ENCODE measurements at regions not wholly inside any gene's neighbourhood (a gene's known extent, or its start where the extent isn't known, plus 50 kb on each side); places are given as distances from the start of the nearest gene placed in this dataset.

DNA sequence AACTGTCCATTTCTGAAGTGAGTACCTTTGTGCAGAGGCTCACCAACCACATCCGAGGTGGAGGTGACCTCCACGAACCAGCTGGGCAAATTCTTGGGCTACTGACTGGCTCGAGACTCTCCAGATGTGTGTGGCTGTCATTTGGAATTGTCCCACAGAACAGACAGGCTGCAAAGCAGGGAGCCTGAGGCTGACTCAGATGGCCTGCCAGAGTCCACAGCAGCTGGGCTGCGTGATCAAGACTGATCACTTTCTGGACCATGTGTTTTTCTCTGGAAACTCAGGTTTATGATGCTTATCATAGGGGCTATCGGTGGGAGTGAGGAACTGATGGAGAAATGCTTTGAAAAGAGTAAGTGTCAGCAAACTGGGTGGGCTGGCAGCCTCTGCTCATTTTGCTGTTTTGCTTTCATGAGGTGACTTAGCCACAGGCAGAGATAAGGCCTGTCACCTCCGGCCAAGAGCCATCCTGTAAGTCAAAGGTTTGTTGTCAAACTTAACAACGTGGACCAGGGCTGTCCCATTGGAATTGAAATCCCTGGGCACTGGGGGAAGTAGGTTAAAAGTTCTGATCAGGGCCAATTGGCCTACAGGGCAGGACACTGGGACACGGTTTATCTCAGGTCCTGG lies 120.4 kb downstream of the LIPG start:
- H3K4me3 ChIP-seq (ENCODE audit: low read length): no peak overlapping the region
- no peak for TF ChIP-seq EZH2phosphoT487 (IDR thresholded peaks at IDR 0.05; ENCODE audit: low read depth)
- TF ChIP-seq, protein P1, sequence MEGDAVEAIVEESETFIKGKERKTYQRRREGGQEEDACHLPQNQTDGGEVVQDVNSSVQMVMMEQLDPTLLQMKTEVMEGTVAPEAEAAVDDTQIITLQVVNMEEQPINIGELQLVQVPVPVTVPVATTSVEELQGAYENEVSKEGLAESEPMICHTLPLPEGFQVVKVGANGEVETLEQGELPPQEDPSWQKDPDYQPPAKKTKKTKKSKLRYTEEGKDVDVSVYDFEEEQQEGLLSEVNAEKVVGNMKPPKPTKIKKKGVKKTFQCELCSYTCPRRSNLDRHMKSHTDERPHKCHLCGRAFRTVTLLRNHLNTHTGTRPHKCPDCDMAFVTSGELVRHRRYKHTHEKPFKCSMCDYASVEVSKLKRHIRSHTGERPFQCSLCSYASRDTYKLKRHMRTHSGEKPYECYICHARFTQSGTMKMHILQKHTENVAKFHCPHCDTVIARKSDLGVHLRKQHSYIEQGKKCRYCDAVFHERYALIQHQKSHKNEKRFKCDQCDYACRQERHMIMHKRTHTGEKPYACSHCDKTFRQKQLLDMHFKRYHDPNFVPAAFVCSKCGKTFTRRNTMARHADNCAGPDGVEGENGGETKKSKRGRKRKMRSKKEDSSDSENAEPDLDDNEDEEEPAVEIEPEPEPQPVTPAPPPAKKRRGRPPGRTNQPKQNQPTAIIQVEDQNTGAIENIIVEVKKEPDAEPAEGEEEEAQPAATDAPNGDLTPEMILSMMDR (IDR thresholded peaks at IDR 0.05; ENCODE audit: low read depth, low read length): no peak
- no peak overlapping the region for H3K9ac ChIP-seq (ENCODE audit: low read length)
- H3K9me3 ChIP-seq (ENCODE audit: insufficient read depth, low read length): no peaks in the 10 kb centered on the region
- H3K36me3 ChIP-seq (replicated peaks; ENCODE audit: low read depth, low read length): no peaks in the 10 kb centered on the region
- peaks cover 7% of the 10 kb centered on the region; the same call in 1 of the 2 replicates for H3K27me3 ChIP-seq (ENCODE audit: low read depth, low read length)
- no peaks in the 10 kb centered on the region for H3K79me2 ChIP-seq (ENCODE audit: low read length)
- H4K20me1 ChIP-seq (ENCODE audit: insufficient read depth, low read length): no peaks in the 10 kb centered on the region
- H3K27ac ChIP-seq (ENCODE audit: low read length): no peak overlapping the region
- peaks cover 13% of the 10 kb centered on the region for H3K4me1 ChIP-seq (ENCODE audit: low read length)
- H3K4me2 ChIP-seq (ENCODE audit: low read length): no peak overlapping the region
- H2AFZ ChIP-seq (ENCODE audit: low read depth, low read length): no peak overlapping the region

DNA sequence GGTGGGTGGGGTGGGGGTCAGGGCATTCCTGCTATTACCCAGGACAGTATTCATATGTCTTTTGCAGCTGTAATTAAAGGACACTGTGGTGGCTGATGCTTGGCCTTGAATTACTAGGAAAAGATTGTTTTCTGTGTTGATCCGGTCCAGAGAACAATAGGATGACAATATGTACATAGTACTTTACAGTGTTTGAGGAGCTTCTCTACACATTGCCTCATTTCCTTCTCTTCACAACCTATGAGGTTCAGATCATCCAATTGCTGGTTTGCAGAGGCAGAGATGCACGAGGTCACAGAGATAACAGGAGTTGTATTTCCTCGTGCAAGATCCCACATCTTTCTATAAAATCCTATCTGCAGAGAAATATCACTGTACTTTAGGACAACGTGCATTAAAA lies 119.5 kb downstream of the LIPG start:
- H3K4me3 ChIP-seq (ENCODE audit: low read length): no peak overlapping the region

DNA sequence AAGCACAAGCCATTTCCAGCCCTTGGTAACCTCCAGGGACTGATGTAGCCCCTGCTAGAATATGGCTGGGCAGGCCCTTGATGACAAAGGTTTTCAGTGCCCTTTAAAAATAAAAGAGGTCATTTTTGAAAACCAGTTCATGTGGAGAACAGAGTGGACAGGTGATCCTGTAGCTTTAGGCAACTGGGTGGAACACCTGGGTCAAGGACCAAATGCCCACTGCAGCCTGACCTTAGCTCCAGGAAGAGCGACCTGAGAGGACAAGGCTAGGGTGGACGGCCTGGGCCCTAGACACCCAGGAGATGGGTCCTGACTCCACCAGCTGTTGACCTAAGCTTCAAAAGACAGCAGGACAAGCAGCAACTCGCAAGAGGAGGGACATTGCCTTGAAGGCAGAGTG lies 116.6 kb downstream of the LIPG start:
- H3K4me1 ChIP-seq (ENCODE audit: low read length): peaks cover 22% of the 10 kb centered on the region
- H3K36me3 ChIP-seq (replicated peaks; ENCODE audit: low read depth, low read length): no peaks in the 10 kb centered on the region
- H3K4me3 ChIP-seq (ENCODE audit: low read length): no peak overlapping the region
- TF ChIP-seq EZH2phosphoT487 (IDR thresholded peaks at IDR 0.05; ENCODE audit: low read depth): no peak
- TF ChIP-seq, protein P1 (IDR thresholded peaks at IDR 0.05; ENCODE audit: low read depth, low read length): no peak
- H4K20me1 ChIP-seq (ENCODE audit: insufficient read depth, low read length): no peaks in the 10 kb centered on the region
- no peak overlapping the region for H3K9ac ChIP-seq (ENCODE audit: low read length)
- H3K27me3 ChIP-seq (ENCODE audit: low read depth, low read length): peaks cover 17% of the 10 kb centered on the region
- peak overlapping the region; percentile 31; the same call in 1 of the 2 replicates for H3K4me2 ChIP-seq (ENCODE audit: low read length)
- no peaks in the 10 kb centered on the region for H3K79me2 ChIP-seq (ENCODE audit: low read length)
- no peak overlapping the region for H3K27ac ChIP-seq (ENCODE audit: low read length)
- H2AFZ ChIP-seq (ENCODE audit: low read depth, low read length): peak overlapping the region; percentile 63
- H3K9me3 ChIP-seq (ENCODE audit: insufficient read depth, low read length): no peaks in the 10 kb centered on the region

More for the DNA sequence above, 119.5 kb downstream of the LIPG start:
- no peak overlapping the region for H3K27ac ChIP-seq (ENCODE audit: low read length)
- peaks cover 7% of the 10 kb centered on the region; the same call in 1 of the 2 replicates for H3K27me3 ChIP-seq (ENCODE audit: low read depth, low read length)
- H3K36me3 ChIP-seq (replicated peaks; ENCODE audit: low read depth, low read length): no peaks in the 10 kb centered on the region
- H3K79me2 ChIP-seq (ENCODE audit: low read length): no peaks in the 10 kb centered on the region
- H2AFZ ChIP-seq (ENCODE audit: low read depth, low read length): no peak overlapping the region
- no peak overlapping the region for H3K4me2 ChIP-seq (ENCODE audit: low read length)
- no peaks in the 10 kb centered on the region for H4K20me1 ChIP-seq (ENCODE audit: insufficient read depth, low read length)
- H3K9ac ChIP-seq (ENCODE audit: low read length): no peak overlapping the region
- H3K4me1 ChIP-seq (ENCODE audit: low read length): peaks cover 20% of the 10 kb centered on the region
- TF ChIP-seq, protein P1 (IDR thresholded peaks at IDR 0.05; ENCODE audit: low read depth, low read length): no peak
- no peak for TF ChIP-seq EZH2phosphoT487 (IDR thresholded peaks at IDR 0.05; ENCODE audit: low read depth)
- no peaks in the 10 kb centered on the region for H3K9me3 ChIP-seq (ENCODE audit: insufficient read depth, low read length)

DNA sequence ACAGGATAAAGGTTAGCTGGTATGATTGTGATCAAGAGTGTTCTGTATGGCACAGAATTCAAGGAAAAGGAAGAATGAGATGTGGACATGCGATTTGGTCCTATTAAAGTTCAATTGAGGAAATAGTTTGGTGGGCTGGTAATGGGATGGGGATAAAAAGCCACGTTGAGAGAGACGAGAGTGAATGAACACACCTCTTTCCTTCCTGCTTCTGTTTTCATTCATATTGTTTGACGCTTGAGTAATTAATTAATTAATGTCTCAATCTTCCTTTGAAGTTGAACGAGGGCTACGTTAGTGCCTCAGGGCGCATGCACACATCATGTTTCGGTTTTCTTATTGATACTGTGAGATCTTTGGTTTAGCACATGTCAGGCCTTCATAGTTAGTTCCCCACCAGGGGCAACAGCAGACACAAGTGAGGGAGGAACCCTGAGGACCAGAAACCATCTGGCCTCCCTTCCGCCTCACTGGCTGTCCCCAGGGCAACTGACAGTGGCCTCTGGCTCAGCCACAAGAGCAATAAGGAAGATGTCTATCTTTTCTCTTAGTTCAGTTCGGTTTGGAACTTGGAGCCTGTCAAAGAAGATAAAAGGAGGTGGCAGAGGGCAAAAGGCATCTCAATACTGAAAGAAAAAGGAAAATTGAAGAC lies 116.0 kb downstream of the LIPG start:
- TF ChIP-seq, protein P1 (IDR thresholded peaks at IDR 0.05; ENCODE audit: low read depth, low read length): no peak
- TF ChIP-seq EZH2phosphoT487 (IDR thresholded peaks at IDR 0.05; ENCODE audit: low read depth): no peak
- Histone ChIP-seq H3K36me3 (replicated peaks; ENCODE audit: low read depth, low read length) (no peaks in the 10 kb centered on the region), H3K4me3 (ENCODE audit: low read length) (peak overlapping the region; percentile 9; the same call in 1 of the 2 replicates), H4K20me1 (ENCODE audit: insufficient read depth, low read length) (no peaks in the 10 kb centered on the region), H3K9me3 (ENCODE audit: insufficient read depth, low read length) (no peaks in the 10 kb centered on the region), H3K4me2 (ENCODE audit: low read length) (peak overlapping the region; percentile 31), H3K79me2 (ENCODE audit: low read length) (no peaks in the 10 kb centered on the region), H3K9ac (ENCODE audit: low read length) (no peak overlapping the region), H3K27ac (ENCODE audit: low read length) (no peak overlapping the region), H3K27me3 (ENCODE audit: low read depth, low read length) (peaks cover 22% of the 10 kb centered on the region), H2AFZ (ENCODE audit: low read depth, low read length) (peak overlapping the region; percentile 63), H3K4me1 (ENCODE audit: low read length) (peaks cover 22% of the 10 kb centered on the region)
